MM.1S (cell line): ENCODE measurements at regions not wholly inside any gene's neighbourhood (a gene's known extent, or its start where the extent isn't known, plus 50 kb on each side); places are given as distances from the start of the nearest gene placed in this dataset.

Source experiments
- DNase-seq: peaks from one replicate; pipeline ENCODE4 v3.0.0-alpha.2; 2015
- H2AFZ ChIP-seq: fragments of 300-600 bp; sonication (generic); 2 replicates; pipeline ENCODE4 v1.6.0; 2016; ENCODE audit warnings: antibody characterized with exemption, low read length
- H3F3A ChIP-seq: fragments of 300-600 bp; sonication (generic); 2 replicates; pipeline ENCODE4 v1.6.1; 2016; ENCODE audit warnings: mild to moderate bottlenecking, antibody characterized with exemption, low read length, moderate library complexity, mixed read lengths; ENCODE audit not compliant: insufficient read depth
- H3K27ac ChIP-seq: fragments of 300-600 bp; sonication (generic); 2 replicates; pipeline ENCODE4 v1.5.1; 2016; ENCODE audit warnings: mild to moderate bottlenecking, low read length
- H3K27me3 ChIP-seq: fragments of 300-600 bp; sonication (generic); replicated peaks from 2 replicates; pipeline ENCODE4 v1.6.0; 2016; ENCODE audit warnings: low read length; ENCODE audit not compliant: insufficient read depth
- H3K36me3 ChIP-seq: fragments of 300-600 bp; sonication (generic); replicated peaks from 2 replicates; pipeline ENCODE4 v1.6.1; 2016; ENCODE audit warnings: mild to moderate bottlenecking, low read length, mixed read lengths; ENCODE audit not compliant: insufficient read depth
- H3K4me1 ChIP-seq: fragments of 300-600 bp; sonication (generic); 2 replicates; pipeline ENCODE4 v1.6.1; 2016; ENCODE audit warnings: low read length, mixed read lengths
- H3K4me2 ChIP-seq: fragments of 300-600 bp; sonication (generic); 2 replicates; pipeline ENCODE4 v1.6.0; 2016; ENCODE audit warnings: low read depth, low read length
- H3K4me3 ChIP-seq: fragments of 300-600 bp; sonication (generic); 2 replicates; pipeline ENCODE4 v1.5.1; 2016; ENCODE audit warnings: low read length, mixed read lengths
- H3K79me2 ChIP-seq: fragments of 300-600 bp; sonication (generic); 2 replicates; pipeline ENCODE4 v1.6.1; 2016; ENCODE audit warnings: mixed run types, low read length, mixed read lengths
- H3K9ac ChIP-seq: fragments of 300-600 bp; sonication (generic); 2 replicates; pipeline ENCODE4 v1.6.1; 2016; ENCODE audit warnings: low read length, mixed read lengths
- H3K9me2 ChIP-seq: fragments of 300-600 bp; sonication (generic); replicated peaks from 2 replicates; pipeline ENCODE4 v1.6.1; 2016; ENCODE audit warnings: mild to moderate bottlenecking, low read length, mixed read lengths; ENCODE audit not compliant: insufficient read depth
- H3K9me3 ChIP-seq: fragments of 300-600 bp; sonication (generic); replicated peaks from 2 replicates; pipeline ENCODE4 v1.6.1; 2016; ENCODE audit warnings: mild to moderate bottlenecking, low read length, mixed read lengths; ENCODE audit not compliant: insufficient read depth
- H4K20me1 ChIP-seq: fragments of 300-600 bp; sonication (generic); 2 replicates; pipeline ENCODE4 v1.6.1; 2016; ENCODE audit warnings: mild to moderate bottlenecking, low read length, moderate library complexity, mixed read lengths; ENCODE audit not compliant: insufficient read depth
- CTCF ChIP-seq: fragments of 300-600 bp; sonication (generic); IDR thresholded peaks from 2 replicates; pipeline ENCODE4 v1.5.1; 2016; ENCODE audit warnings: antibody characterized with exemption, low read length, mixed read lengths
- EZH2 ChIP-seq: fragments of 300-600 bp; sonication (generic); optimal IDR thresholded peaks from 2 replicates; pipeline ENCODE3; 2017; ENCODE audit warnings: low read depth, mild to moderate bottlenecking, antibody characterized with exemption, low read length, mixed read lengths
- EZH2phosphoT487 ChIP-seq: fragments of 300-600 bp; sonication (generic); IDR thresholded peaks from 2 replicates; pipeline ENCODE4 v1.6.1; 2018; ENCODE audit warnings: antibody characterized with exemption, low read length

- Histone ChIP-seq H3K4me1 (no peaks in the 10 kb centered on the region), H3K36me3 (no peaks in the 10 kb centered on the region), H3F3A (no peaks in the 10 kb centered on the region), H3K4me2 (no peak overlapping the region), H3K79me2 (no peaks in the 10 kb centered on the region), H3K27ac (no peak overlapping the region), H3K9ac (no peak overlapping the region), H4K20me1 (no peaks in the 10 kb centered on the region), H3K27me3 (no peaks in the 10 kb centered on the region), H3K9me3 (no peaks in the 10 kb centered on the region), H3K9me2 (no peaks in the 10 kb centered on the region), H2AFZ (no peak overlapping the region), H3K4me3 (no peak overlapping the region)
- TF ChIP-seq EZH2 (no peak), CTCF (no peak), EZH2phosphoT487 (no peak)
- DNase-seq: no peak
Measured at GRCh38 chr7:91491868-91492267, 227.6 kb downstream of the FZD1 start.

GRCh38 chr7:91492317-91492716 is 228.1 kb downstream of the FZD1 start:
- TF ChIP-seq CTCF (no peak), EZH2phosphoT487 (no peak), EZH2 (no peak)
- Histone ChIP-seq H3K79me2 (no peaks in the 10 kb centered on the region), H3K9me3 (no peaks in the 10 kb centered on the region), H3K36me3 (no peaks in the 10 kb centered on the region), H3K27ac (no peak overlapping the region), H3K4me3 (no peak overlapping the region), H3K9me2 (no peaks in the 10 kb centered on the region), H3F3A (no peaks in the 10 kb centered on the region), H3K9ac (no peak overlapping the region), H3K4me2 (no peak overlapping the region), H2AFZ (no peak overlapping the region), H3K4me1 (no peaks in the 10 kb centered on the region), H3K27me3 (no peaks in the 10 kb centered on the region), H4K20me1 (no peaks in the 10 kb centered on the region)
- DNase-seq: no peak

GRCh38 chr7:91492773-91493172 is 228.5 kb downstream of the FZD1 start:
- no peaks in the 10 kb centered on the region for H3K4me1 ChIP-seq
- H3K27me3 ChIP-seq: no peaks in the 10 kb centered on the region
- no peaks in the 10 kb centered on the region for H3F3A ChIP-seq
- H3K36me3 ChIP-seq: no peaks in the 10 kb centered on the region
- H3K4me3 ChIP-seq: no peak overlapping the region
- H2AFZ ChIP-seq: no peak overlapping the region
- no peak overlapping the region for H3K4me2 ChIP-seq
- TF ChIP-seq EZH2 (no peak), EZH2phosphoT487 (no peak), CTCF (no peak)
- no peaks in the 10 kb centered on the region for H3K79me2 ChIP-seq
- H4K20me1 ChIP-seq: no peaks in the 10 kb centered on the region
- no peak for DNase-seq
- H3K9me2 ChIP-seq: no peaks in the 10 kb centered on the region
- H3K9ac ChIP-seq: no peak overlapping the region
- H3K9me3 ChIP-seq: no peaks in the 10 kb centered on the region
- H3K27ac ChIP-seq: no peak overlapping the region
